ENCODE measurements at regions not wholly inside any gene's neighbourhood (a gene's known extent, or its start where the extent isn't known, plus 50 kb on each side); places are given as distances from the start of the nearest gene placed in this dataset.
"Not testable (repeated sequence)": the region's sequence is repeated elsewhere in the genome, so short reads cannot be mapped to it uniquely, and the experiment has no call there.

- Histone ChIP-seq H3K4me2 (ENCODE audit: low read depth, low read length, poor library complexity, severe bottlenecking) (no peak overlapping the region), H3K36me3 (ENCODE audit: insufficient read depth, low read length) (no peaks in the 10 kb centered on the region), H3K9ac (ENCODE audit: low read length) (no peak overlapping the region), H3K4me1 (ENCODE audit: low read length) (no peaks in the 10 kb centered on the region), H2AFZ (ENCODE audit: low read length) (no peak overlapping the region), H3K9me2 (replicated peaks; ENCODE audit: insufficient read depth, low read length) (no peaks in the 10 kb centered on the region), H3K9me3 (ENCODE audit: low read length) (no peaks in the 10 kb centered on the region), H3K27me3 (ENCODE audit: low read length) (no peaks in the 10 kb centered on the region), H4K20me1 (ENCODE audit: insufficient read depth, low read depth, low read length) (no peaks in the 10 kb centered on the region), H3K27ac (ENCODE audit: low read length) (no peak overlapping the region), H3K4me3 (ENCODE audit: low read length) (no peak overlapping the region), H3K79me2 (ENCODE audit: low read length) (no peaks in the 10 kb centered on the region)
- no peak for DNase-seq
These were observed 167.8 kb downstream of the SDHAF3 start for GRCh38 chr7:97285348-97285747.

GRCh38 chr7:97293031-97293430 lies 175.5 kb downstream of the SDHAF3 start:
- Histone ChIP-seq H4K20me1 (ENCODE audit: insufficient read depth, low read depth, low read length) (no peaks in the 10 kb centered on the region), H3K27ac (ENCODE audit: low read length) (no peak overlapping the region), H3K36me3 (ENCODE audit: insufficient read depth, low read length) (no peaks in the 10 kb centered on the region), H2AFZ (ENCODE audit: low read length) (no peak overlapping the region), H3K9ac (ENCODE audit: low read length) (no peak overlapping the region), H3K4me1 (ENCODE audit: low read length) (no peaks in the 10 kb centered on the region), H3K9me3 (ENCODE audit: low read length) (no peaks in the 10 kb centered on the region), H3K27me3 (ENCODE audit: low read length) (no peaks in the 10 kb centered on the region), H3K9me2 (replicated peaks; ENCODE audit: insufficient read depth, low read length) (no peaks in the 10 kb centered on the region), H3K4me2 (ENCODE audit: low read depth, low read length, poor library complexity, severe bottlenecking) (no peak overlapping the region), H3K4me3 (ENCODE audit: low read length) (no peak overlapping the region), H3K79me2 (ENCODE audit: low read length) (no peaks in the 10 kb centered on the region)
- DNase-seq = no peak

DNA sequence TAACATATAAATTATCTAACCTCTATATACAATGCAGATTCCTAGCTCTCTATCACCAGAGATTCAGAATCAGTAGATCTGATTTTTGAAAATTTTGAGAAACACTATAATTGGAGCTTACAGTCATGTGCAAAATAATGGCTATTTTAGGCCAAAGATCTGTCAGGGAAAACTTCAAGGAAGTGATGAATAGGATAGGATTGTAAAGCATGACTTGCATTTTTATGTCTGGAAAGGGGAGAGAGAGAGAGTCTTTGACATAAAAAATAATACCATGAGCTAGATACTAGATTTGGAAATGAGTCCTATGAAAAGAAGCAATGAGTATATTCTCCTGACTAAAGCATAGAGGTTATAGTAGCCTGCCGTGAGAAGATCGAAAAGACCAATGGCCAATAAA lies 181.1 kb downstream of the SDHAF3 start:
- H3K9me3 ChIP-seq (ENCODE audit: low read length) = no peaks in the 10 kb centered on the region
- DNase-seq = no peak
- H2AFZ ChIP-seq (ENCODE audit: low read length) = no peak overlapping the region

DNA sequence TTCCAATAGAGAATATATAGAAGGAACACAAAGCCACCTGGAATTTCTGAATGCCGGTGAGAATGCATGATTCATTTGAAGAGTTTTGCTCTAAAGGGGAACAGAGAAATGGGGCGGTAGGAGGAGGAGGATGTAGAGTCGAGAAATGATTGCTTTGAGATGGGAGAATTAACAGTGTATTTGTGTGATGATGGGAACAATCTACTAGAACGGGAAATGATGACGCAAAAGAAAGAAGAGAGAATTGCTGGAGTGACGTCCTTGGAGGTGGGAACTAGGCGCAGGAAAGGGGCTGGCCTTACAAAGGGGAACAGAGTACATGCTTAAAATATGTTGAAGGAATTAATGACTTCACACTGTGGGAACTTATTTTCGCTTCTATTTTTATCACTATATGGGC lies 188.1 kb downstream of the SDHAF3 start:
- H3K27me3 ChIP-seq (ENCODE audit: low read length) = no peaks in the 10 kb centered on the region
- no peaks in the 10 kb centered on the region for H4K20me1 ChIP-seq (ENCODE audit: insufficient read depth, low read depth, low read length)

More for the DNA sequence above, 181.1 kb downstream of the SDHAF3 start:
- H3K9me2 ChIP-seq (replicated peaks; ENCODE audit: insufficient read depth, low read length) = no peaks in the 10 kb centered on the region
- no peaks in the 10 kb centered on the region for H4K20me1 ChIP-seq (ENCODE audit: insufficient read depth, low read depth, low read length)
- H3K79me2 ChIP-seq (ENCODE audit: low read length) = no peaks in the 10 kb centered on the region
- no peak overlapping the region for H3K4me3 ChIP-seq (ENCODE audit: low read length)
- H3K36me3 ChIP-seq (ENCODE audit: insufficient read depth, low read length) = no peaks in the 10 kb centered on the region
- H3K9ac ChIP-seq (ENCODE audit: low read length) = no peak overlapping the region
- no peak overlapping the region for H3K27ac ChIP-seq (ENCODE audit: low read length)
- H3K27me3 ChIP-seq (ENCODE audit: low read length) = no peaks in the 10 kb centered on the region
- no peaks in the 10 kb centered on the region for H3K4me1 ChIP-seq (ENCODE audit: low read length)
- H3K4me2 ChIP-seq (ENCODE audit: low read depth, low read length, poor library complexity, severe bottlenecking) = no peak overlapping the region

GRCh38 chr7:97307521-97308108 lies 190.1 kb downstream of the SDHAF3 start:
- H3K4me2 ChIP-seq (ENCODE audit: low read depth, low read length, poor library complexity, severe bottlenecking) = no peak overlapping the region
- H3K79me2 ChIP-seq (ENCODE audit: low read length) = no peaks in the 10 kb centered on the region
- no peak overlapping the region for H3K4me3 ChIP-seq (ENCODE audit: low read length)
- no peaks in the 10 kb centered on the region for H3K9me3 ChIP-seq (ENCODE audit: low read length)
- DNase-seq = no peak
- no peaks in the 10 kb centered on the region for H4K20me1 ChIP-seq (ENCODE audit: insufficient read depth, low read depth, low read length)
- no peaks in the 10 kb centered on the region for H3K36me3 ChIP-seq (ENCODE audit: insufficient read depth, low read length)
- H3K27me3 ChIP-seq (ENCODE audit: low read length) = no peaks in the 10 kb centered on the region
- no peaks in the 10 kb centered on the region for H3K4me1 ChIP-seq (ENCODE audit: low read length)
- no peak overlapping the region for H3K9ac ChIP-seq (ENCODE audit: low read length)
- H3K27ac ChIP-seq (ENCODE audit: low read length) = no peak overlapping the region
- H2AFZ ChIP-seq (ENCODE audit: low read length) = no peak overlapping the region
- H3K9me2 ChIP-seq (replicated peaks; ENCODE audit: insufficient read depth, low read length) = no peaks in the 10 kb centered on the region

More for the DNA sequence above, 188.1 kb downstream of the SDHAF3 start:
- no peak overlapping the region for H2AFZ ChIP-seq (ENCODE audit: low read length)
- no peak overlapping the region for H3K9ac ChIP-seq (ENCODE audit: low read length)
- H3K4me3 ChIP-seq (ENCODE audit: low read length) = no peak overlapping the region
- no peak overlapping the region for H3K4me2 ChIP-seq (ENCODE audit: low read depth, low read length, poor library complexity, severe bottlenecking)
- H3K9me3 ChIP-seq (ENCODE audit: low read length) = no peaks in the 10 kb centered on the region
- no peak overlapping the region for H3K27ac ChIP-seq (ENCODE audit: low read length)
- no peaks in the 10 kb centered on the region for H3K4me1 ChIP-seq (ENCODE audit: low read length)
- no peaks in the 10 kb centered on the region for H3K36me3 ChIP-seq (ENCODE audit: insufficient read depth, low read length)
- H3K79me2 ChIP-seq (ENCODE audit: low read length) = no peaks in the 10 kb centered on the region
- no peak for DNase-seq
- H3K9me2 ChIP-seq (replicated peaks; ENCODE audit: insufficient read depth, low read length) = no peaks in the 10 kb centered on the region

GRCh38 chr7:97313900-97314299 lies 196.4 kb downstream of the SDHAF3 start:
- H3K79me2 ChIP-seq (ENCODE audit: low read length) = no peaks in the 10 kb centered on the region
- H3K4me2 ChIP-seq (ENCODE audit: low read depth, low read length, poor library complexity, severe bottlenecking) = no peak overlapping the region
- no peaks in the 10 kb centered on the region for H3K27me3 ChIP-seq (ENCODE audit: low read length)
- H3K4me1 ChIP-seq (ENCODE audit: low read length) = no peaks in the 10 kb centered on the region
- H3K36me3 ChIP-seq (ENCODE audit: insufficient read depth, low read length) = no peaks in the 10 kb centered on the region
- H3K27ac ChIP-seq (ENCODE audit: low read length) = no peak overlapping the region
- no peak overlapping the region for H2AFZ ChIP-seq (ENCODE audit: low read length)
- no peak overlapping the region for H3K9ac ChIP-seq (ENCODE audit: low read length)
- no peaks in the 10 kb centered on the region for H3K9me2 ChIP-seq (replicated peaks; ENCODE audit: insufficient read depth, low read length)
- H4K20me1 ChIP-seq (ENCODE audit: insufficient read depth, low read depth, low read length) = no peaks in the 10 kb centered on the region
- H3K4me3 ChIP-seq (ENCODE audit: low read length) = no peak overlapping the region
- no peak for DNase-seq
- no peaks in the 10 kb centered on the region for H3K9me3 ChIP-seq (ENCODE audit: low read length)

DNA sequence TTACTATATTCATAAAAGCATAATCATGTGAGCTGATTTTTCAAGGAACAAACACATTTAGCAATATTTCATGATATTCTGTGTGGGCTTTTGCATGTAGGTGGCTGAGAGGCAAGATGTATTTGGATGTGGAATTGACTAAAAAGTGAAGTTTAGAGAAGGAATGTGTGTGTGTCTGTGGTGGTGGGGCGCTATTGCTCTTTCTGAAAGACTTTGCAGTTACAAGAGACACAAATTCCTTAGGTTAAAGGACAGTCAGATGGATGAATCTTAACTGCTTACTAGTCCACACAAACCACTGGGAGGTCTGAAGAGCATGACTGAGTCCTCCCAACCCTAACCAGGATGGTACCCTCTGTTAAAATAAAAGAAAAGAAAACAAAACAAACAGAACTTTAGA lies 200.1 kb downstream of the SDHAF3 start:
- Histone ChIP-seq H3K36me3 (ENCODE audit: insufficient read depth, low read length) (no peaks in the 10 kb centered on the region), H3K79me2 (ENCODE audit: low read length) (no peaks in the 10 kb centered on the region), H3K9me2 (replicated peaks; ENCODE audit: insufficient read depth, low read length) (no peaks in the 10 kb centered on the region), H2AFZ (ENCODE audit: low read length) (no peak overlapping the region), H3K27me3 (ENCODE audit: low read length) (no peaks in the 10 kb centered on the region), H3K4me1 (ENCODE audit: low read length) (no peaks in the 10 kb centered on the region), H3K9me3 (ENCODE audit: low read length) (no peaks in the 10 kb centered on the region), H3K9ac (ENCODE audit: low read length) (no peak overlapping the region), H3K27ac (ENCODE audit: low read length) (no peak overlapping the region), H4K20me1 (ENCODE audit: insufficient read depth, low read depth, low read length) (no peaks in the 10 kb centered on the region), H3K4me2 (ENCODE audit: low read depth, low read length, poor library complexity, severe bottlenecking) (no peak overlapping the region), H3K4me3 (ENCODE audit: low read length) (no peak overlapping the region)
- no peak for DNase-seq

DNA sequence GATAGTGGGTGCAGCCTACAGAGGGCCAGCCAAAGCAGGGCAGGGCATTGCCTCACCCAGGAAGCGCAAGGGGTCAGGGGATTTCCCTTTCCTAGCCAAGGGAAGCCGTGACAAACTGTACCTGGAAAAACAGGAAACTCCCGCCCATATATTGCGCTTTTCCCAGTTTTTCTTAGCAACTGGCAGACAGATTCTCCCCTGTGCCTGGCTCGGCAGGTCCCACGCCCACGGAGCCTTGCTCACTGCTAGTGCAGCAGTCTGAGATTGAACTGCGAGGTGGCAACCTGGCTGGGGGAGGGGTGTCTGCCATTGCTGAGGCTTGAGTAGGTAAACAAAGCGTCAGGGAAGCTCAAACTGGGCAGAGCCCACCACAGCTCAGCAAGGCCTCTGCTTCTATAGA lies 212.4 kb downstream of the SDHAF3 start:
- H4K20me1 ChIP-seq (ENCODE audit: insufficient read depth, low read depth, low read length); H3K4me1 ChIP-seq (ENCODE audit: low read length); H3K4me3 ChIP-seq (ENCODE audit: low read length); H3K79me2 ChIP-seq (ENCODE audit: low read length); H3K27ac ChIP-seq (ENCODE audit: low read length); H2AFZ ChIP-seq (ENCODE audit: low read length); H3K9ac ChIP-seq (ENCODE audit: low read length); DNase-seq; H3K9me3 ChIP-seq (ENCODE audit: low read length); H3K27me3 ChIP-seq (ENCODE audit: low read length); H3K4me2 ChIP-seq (ENCODE audit: low read depth, low read length, poor library complexity, severe bottlenecking); H3K9me2 ChIP-seq (replicated peaks; ENCODE audit: insufficient read depth, low read length); H3K36me3 ChIP-seq (ENCODE audit: insufficient read depth, low read length): not testable (repeated sequence)

- Histone ChIP-seq H3K9me2 (replicated peaks; ENCODE audit: insufficient read depth, low read length) (no peaks in the 10 kb centered on the region), H3K79me2 (ENCODE audit: low read length) (no peaks in the 10 kb centered on the region), H4K20me1 (ENCODE audit: insufficient read depth, low read depth, low read length) (no peaks in the 10 kb centered on the region), H3K9ac (ENCODE audit: low read length) (no peak overlapping the region), H2AFZ (ENCODE audit: low read length) (no peak overlapping the region), H3K27me3 (ENCODE audit: low read length) (no peaks in the 10 kb centered on the region), H3K27ac (ENCODE audit: low read length) (no peak overlapping the region), H3K9me3 (ENCODE audit: low read length) (no peaks in the 10 kb centered on the region), H3K4me1 (ENCODE audit: low read length) (no peaks in the 10 kb centered on the region), H3K36me3 (ENCODE audit: insufficient read depth, low read length) (no peaks in the 10 kb centered on the region), H3K4me2 (ENCODE audit: low read depth, low read length, poor library complexity, severe bottlenecking) (no peak overlapping the region), H3K4me3 (ENCODE audit: low read length) (no peak overlapping the region)
- no peak for DNase-seq
These were observed 220.4 kb downstream of the SDHAF3 start for GRCh38 chr7:97337849-97338248.
